Nucleus accumbens (tissue), 56 donors: ENCODE measurements at regions not wholly inside any gene's neighbourhood (a gene's known extent, or its start where the extent isn't known, plus 50 kb on each side); places are given as distances from the start of the nearest gene placed in this dataset.

ENCODE experiments used
- DNase-seq, 56 donors: peaks; one replicate each; lab custom pipeline; 2025; lab: John Stamatoyannopoulos, UW

DNA sequence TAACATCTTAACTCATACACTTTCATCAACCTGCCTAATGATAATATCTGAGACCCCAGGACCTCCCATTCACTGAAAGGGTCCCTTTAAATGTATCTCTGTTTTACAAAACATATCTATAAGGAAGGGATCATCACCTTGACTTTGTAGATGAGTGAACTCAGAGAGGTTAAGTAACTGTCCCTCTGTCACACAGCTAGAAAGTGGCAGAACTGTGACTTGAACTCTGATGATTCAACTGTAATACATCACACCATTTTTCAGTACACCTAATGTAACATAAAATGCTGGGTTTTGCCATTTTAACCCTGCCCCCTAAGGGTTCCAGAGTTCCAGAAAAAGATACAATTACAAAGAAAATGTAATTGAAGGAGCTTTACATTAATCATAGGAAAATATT, 234.6 kb downstream of the ZEB2 start:
- DNase-seq, result no peak

DNA sequence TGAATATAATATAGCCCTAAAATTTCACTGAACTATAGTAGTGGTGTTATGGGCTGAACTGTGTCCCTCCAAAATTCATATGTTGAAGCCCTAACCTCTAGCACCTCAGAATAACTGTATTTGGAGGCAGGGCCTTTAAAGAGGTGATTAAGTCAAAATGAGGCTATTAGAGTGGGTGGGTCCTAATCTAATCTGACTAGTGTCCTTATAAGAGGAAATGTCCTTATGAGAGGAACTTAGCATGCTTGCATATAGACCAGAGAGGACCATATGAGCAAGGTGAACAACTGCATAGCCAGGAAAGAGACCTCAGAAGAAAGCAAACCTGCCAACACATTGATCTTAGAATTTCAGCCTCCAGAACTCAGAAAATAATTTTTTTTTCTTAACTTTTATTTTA, 238.4 kb downstream of the ZEB2 start:
- no peak for DNase-seq

DNA sequence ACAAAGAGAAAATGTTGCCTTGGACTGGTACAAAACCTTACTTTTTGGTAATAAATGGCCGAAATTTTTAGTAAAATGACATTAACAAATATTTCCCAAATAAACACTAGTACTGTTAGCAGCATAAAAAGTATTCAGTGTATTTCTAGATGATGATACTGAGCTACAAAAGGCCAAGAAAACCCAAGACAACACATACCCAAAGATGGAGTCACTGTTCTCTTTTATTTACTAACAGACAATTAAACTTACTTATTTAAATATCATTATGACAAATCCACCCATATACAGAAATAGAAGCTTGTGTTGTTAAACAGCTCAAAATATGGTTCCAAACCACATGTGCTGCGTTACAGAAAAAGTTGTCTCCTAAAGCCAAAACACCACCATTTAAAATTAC, 239.9 kb downstream of the ZEB2 start:
- DNase-seq, result no peak

DNA sequence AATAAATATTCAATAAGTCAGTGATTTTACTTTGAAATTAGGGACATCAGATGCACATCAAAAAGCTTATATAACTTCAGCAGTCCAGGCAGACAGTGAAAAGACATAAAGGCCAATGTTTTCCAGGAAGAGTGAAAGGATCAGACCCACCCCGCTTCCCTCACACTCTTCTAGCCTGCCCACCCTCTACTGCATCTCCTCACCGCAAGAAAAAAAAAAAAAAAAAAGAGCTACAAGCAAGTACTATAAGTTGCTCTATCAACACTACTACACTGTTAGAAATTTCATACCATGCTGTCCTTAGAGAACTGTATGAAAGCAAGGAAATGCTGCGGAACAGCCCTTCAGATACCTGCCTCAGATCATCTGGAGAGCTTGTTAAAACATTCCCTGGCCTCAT, 240.8 kb downstream of the ZEB2 start:
- DNase-seq, result no peak

DNA sequence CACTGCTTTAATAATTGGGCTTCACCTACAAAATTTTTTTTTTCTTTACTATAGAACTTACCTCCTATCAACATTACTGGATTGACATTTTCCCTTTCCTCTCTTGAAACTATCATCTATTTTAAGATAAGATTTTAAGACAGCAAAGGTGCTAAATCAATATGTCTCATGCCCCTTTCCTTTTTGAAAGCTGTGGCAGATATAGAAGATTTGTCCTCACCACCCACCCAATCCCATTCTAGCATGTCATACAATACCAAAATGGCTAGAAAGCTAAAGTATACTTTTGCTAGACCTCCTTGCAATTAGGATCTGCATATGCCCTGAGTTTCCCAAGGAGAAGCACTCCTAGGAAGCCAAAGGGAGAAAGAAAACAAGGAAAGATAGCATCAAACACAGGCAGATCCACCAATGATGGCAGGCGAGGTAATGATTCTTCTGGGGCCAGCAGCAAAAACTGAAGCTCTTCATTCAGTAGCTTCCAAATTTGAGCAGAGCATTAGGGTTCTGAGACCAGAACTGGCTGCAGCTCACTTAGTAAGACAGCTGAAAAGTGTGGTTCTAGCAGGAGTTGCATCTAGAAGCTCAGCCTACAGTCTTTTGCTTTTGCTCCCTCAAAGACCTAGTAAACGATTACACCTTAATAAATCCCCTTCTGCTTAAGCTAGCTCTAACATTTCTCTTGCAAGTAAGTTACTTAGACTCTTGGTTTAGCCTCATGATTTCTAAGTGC, 242.1 kb downstream of the ZEB2 start:
- no peak for DNase-seq

DNA sequence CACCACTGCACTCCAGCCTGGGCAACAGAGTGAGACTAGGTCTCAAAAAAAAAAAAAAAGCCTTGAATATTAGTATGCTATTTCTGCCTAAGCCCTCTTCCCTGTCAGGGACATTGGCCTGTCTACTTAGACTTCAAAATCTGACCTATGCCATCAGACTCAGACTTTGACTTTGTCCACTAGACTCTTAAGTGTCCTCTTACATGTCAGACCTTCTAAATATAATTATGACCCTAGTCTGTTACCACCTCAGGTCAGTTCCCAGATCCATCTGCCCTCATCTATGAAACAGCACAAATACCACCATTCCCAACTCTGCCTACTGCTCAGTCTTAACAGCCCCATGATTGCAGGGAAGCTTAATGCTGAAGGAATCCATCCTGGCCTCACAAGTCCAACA, 244.6 kb downstream of the ZEB2 start:
- no peak for DNase-seq

DNA sequence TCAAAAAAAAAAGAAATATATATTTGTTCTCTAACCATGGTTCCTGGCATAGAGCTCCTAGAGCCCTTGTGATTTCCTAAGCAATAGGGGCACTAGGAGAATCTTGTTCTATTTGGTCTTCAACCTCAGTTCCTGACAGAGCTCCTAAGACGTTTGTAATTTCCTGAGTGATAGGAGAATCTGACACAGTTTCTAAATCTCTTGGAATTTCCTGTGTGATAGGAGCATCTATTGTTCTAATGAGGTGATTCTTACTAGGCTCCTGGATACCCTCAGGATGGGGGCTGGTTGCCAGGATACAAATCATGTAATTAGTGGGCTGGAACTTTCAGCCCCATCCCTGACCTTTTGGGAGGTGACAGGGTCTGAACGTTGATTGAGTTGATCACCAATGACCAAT, 245.8 kb downstream of the ZEB2 start:
- DNase-seq, result no peak

DNA sequence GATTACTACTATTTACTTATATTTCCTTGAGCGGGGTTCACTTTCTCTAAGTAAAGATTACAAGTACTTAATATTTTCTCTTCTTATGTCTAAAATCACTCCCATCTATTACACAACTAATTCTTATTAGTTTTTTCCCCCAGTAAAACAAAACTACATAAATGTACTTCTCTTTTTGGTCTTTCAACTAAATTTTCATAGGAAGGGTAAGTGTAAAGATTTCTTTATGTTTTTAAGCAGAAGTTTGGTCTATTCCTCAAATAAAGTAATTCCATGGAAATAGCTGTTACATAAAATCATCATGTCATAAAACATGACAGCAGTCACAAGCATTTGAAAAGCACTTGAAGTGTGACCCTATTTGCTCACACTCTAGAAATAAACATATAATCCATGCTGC, 249.0 kb downstream of the ZEB2 start:
- no peak for DNase-seq

DNA sequence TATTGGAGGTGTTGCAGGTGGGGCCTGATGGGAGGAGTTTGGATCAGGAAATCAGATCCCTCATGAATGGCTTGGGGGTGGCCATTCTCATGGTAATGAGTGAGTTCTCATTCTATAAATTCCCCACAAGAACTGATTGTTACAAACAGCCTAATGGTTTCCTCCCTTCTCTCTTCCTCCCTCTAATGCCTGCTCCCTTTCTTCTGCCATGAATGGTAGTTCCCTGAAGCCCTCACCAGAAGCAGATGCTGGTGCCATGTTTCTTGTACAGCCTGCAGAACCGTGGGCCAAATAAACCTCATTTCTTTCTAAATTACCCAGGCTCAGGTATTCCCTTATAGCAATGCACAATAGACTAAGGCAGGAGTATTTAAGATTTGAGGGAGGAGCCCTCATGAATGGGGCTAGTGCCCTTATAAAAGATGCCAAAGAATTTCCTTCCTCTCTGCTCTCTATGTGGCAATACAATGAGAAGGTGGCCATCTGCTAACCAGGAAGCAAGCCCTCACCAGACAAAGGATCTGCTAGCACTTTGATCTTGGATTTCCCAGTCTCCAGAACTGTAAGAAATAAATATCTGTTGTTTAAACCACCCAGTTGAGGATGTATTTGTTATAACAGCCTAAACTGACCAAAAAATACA, 251.8 kb downstream of the ZEB2 start:
- no peak for DNase-seq

DNA sequence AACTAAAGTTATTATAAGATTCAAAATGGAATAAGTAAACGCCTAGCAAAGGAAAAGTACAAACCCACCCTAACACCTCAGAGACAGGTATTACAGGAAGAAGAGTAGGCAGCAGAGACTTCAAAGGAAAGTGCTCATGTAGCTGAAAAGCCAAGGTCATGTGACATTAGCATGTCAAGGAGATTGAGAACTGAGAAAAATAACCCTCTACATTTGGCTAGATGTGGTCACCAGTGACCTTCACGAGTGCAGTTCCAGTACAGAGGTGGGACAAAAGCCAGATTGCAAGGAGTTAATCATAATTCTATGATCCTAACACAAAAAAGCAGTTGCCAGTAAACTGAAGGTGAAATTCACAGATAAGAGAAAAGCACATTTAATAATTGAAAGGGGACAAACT, 252.7 kb downstream of the ZEB2 start:
- DNase-seq, result no peak

DNA sequence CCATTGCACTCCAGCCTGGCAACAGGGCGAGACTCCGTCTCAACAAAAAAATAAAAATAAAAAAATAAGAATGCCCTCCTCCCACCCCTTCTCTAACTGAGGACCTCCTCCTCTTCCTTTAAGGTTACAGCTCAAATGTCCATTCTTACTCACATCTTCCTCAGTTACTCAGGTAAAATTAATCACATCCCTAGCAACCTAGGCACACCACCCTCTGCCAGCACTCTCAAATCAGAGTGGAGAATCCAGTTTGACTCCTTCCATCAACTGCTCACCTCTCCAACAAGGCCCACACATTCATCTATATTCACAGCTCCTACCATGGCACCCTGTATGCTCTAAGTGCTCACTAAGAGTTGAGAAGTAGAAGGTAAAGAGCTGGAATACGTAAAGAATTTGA, 254.3 kb downstream of the ZEB2 start:
- DNase-seq, result no peak

DNA sequence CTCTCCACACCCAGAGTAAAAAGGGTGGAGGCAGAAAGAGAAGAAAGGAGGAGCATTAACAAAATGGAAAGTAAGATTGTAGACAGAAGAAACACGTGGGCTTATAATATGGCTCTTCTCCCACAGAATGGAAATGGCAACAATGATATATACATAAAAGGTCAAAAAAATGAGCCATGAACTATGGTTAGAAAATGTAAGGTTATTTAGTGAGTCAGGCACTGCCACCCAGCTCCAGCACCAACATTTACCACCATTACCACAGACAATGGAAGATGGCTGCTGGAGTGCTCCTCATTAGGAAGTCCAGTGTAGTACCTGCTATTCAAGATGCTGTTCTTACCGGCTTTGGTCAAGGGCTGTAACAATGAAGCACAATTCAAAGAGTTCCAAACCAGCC, 258.0 kb downstream of the ZEB2 start:
- no peak for DNase-seq

DNA sequence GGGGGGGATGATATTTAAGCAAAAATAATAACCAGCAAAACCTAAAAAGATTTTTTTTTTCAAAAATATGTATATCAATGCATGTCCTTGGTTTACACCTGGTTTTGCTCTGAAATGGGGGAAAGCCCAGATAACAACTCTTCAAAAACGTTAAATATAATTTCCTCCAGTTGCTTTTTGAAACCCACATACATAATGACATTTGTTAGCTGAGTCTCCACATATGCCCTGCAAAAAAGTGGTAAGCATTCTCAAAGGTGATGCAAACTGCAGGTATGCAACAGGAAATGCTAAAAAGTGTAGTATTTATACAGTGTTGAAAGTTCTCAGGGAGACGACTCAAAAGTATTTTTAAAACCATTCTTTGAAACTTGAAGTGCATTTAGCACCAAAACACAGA, 258.6 kb downstream of the ZEB2 start:
- DNase-seq, result no peak

DNA sequence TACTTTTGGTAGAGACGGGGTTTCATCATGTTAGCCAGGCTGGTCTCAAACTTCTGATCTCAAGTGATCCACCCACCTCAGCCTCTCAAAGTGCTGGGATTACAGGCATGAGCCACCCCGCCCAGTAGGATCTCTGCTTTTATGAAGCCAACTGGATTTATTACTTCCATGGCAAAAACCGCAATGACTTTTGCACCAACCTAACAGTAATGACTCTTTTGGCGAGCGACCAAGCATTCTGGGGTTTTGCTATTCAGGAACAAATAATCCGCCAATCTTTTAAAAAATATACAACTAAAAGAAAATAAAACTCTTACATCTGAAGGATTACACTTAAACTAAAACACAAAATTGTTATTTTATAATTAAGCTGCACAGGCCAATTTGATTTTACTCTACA, 260.6 kb downstream of the ZEB2 start:
- DNase-seq, result no peak

DNA sequence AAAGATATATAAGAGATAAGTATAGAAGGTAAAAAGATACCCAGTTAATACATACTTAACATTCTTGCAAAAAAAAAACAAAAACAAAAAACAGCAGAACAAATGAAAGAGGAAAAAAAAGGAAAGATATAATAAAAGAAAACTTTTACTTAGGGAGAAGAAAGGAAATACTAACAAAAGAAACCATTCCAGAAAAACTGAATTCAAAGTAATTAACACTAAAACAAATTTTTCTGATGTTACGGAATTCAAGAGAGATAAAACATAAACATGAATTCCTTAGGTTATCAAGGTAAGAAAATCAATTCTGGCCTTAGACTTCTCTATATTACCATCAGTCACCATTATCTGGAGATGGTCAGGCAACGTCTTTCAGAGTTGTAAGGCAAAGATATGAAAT, 261.8 kb downstream of the ZEB2 start:
- no peak for DNase-seq

DNA sequence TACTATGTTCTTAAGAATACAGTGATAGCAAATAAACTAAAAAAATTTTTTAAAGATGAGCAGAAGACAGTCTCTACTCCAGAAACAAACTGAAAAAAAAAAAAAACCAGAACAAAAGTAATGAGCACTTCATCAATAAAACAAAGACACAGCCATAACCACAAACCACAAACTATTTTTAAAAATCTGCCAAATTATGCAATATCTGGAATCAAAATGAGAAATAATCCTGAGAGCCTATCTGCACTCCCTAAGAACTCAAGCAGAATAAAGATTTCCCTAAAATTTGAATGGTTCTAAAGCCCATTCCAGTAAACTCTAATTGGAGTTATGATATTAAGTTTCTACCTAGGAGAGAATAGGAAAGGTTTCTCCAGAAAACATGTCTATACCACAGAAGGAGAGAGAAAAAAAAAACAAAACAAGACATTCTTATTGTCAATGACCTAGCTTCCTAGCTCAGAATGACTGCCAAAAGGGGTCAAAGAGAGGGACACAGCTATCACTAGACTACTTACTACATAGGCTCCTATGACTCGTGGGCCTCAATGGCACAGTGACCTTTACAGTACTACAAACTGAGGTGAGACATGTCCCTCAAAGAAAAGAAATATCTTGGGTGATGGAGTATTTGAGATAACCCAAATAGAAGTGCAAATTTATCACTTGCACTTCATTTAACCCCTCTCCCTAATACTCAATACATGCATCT, 262.8 kb downstream of the ZEB2 start:
- DNase-seq, result no peak

DNA sequence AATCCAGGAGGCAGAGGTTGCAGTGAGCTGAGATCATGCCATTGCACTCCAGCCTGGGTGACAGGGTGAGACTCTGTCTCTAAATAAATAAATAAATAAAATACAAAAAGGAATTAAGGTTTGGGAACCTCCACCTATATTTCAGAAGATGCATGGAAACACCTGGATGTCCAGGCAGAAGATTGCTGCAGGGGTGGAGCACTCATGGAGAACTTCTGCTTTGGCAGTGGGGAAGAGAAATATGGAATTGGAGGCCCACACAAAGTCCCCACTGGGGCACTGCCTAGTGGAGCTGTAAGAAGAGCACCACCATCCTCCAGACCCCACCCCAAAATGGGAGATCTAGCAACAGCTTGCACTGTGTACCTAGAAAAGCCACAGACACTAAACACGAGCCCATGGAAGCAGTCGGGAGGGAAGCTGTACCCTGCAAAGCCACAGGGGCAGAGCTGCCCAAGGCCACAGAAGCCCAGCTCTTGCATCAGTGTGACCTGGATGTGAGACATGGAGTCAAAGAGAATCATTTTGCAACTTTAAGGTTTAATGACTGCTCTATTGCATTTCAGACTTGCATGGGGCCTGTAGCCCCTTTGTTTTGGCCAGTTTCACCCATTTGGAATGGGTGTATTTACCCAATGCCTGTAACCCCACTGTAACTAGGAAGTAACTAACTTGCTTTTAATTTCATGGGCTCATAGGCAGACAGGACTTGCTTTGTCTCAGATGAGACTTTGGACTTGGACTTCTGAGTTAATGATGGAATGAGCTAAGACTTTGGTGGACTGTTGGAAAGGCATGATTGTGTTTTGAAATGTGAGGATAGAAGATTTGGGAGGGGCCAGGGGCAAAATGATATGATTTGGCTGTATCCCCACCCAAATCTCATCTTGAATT, 265.3 kb downstream of the ZEB2 start:
- no peak for DNase-seq

DNA sequence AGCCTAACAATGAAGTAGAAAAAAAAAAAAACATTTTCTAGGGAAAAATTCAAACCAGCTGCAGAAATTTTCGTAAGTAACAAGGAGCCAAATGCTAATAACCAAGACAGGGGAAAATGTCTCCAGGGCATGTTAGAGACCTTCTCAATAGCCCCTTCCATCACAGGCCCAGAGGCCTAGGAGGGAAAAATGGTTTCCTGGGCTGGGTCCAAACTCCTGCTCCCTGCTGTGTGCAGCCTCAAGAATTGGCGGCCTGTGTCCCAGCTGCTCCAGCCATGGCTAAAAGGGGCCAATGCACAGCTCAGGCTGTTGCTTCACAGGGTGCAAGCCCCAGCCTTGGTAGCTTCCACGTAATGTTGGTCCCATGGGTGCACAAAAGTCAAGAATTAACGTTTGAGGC, 266.2 kb downstream of the ZEB2 start:
- no peak for DNase-seq

DNA sequence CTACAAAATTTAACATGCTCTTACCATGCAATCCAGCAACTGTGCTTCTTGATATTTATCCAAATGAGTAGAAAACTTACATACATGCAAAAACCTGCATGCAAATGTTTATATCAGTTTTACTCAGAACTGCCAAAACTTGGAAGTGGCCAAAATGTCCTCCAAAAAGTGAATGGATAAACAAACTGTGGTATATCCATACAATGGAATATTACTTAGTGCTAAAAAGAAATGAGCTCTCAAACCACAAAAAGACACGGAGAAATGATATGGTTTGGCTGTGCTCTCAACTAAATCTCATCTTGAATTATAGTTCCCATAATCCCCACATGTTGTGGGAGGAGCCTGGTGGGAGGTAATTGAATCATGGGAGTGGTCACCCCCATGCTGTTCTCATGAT, 267.2 kb downstream of the ZEB2 start:
- no peak for DNase-seq

DNA sequence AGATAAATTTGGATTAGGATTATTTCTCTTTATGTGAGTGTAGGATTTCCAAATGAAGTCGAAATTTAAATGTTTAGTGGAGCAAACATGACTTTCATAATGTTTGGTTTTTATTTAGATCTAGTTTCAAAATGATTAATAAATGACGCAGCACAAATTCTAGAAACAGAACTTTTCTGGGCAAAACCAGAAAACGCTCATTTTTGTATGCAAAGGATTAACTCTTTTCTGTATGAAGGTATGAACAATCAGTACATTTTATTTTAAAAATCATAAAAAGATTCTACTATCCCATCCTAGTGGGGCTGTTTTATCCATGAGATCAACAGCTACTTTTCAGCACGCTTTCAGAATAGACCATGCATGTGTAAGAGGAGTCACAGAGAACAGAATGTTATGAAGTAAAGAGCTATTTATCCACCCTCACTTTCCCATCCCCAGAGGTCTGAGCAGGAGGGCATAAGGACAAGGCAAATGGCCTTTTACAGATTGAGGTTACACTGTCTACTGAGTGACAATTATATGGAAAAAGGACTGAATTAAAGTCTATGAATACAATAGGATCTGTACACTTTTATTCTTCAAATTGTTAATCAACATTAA, 270.8 kb downstream of the ZEB2 start:
- no peak for DNase-seq
